CD4-positive, CD25-positive, alpha-beta regulatory T cell (primary cell): ENCODE measurements at regions not wholly inside any gene's neighbourhood (a gene's known extent, or its start where the extent isn't known, plus 50 kb on each side); places are given as distances from the start of the nearest gene placed in this dataset.

Source experiments
- ATAC-seq, 2 donors: fragments of 150-1000 bp; cut with Tn5 transposase; one replicate each; pipeline ENCODE4 v1.10.0; 2021; ENCODE audit warnings: low read depth in 2 of 2, moderate number of reproducible peaks in 2 of 2, moderate library complexity in 1 of 2
- DNase-seq, 3 donors: peaks; one replicate each; pipeline versions ENCODE4 v3.0.0 to v3.0.0-alpha.2; 2012 to 2022; ENCODE audit warnings: mixed read lengths in 1 of 3
- H3K27ac ChIP-seq: one replicate; pipeline ENCODE4 v1.7.0; 2013; ENCODE audit warnings: mild to moderate bottlenecking, low read length; ENCODE audit not compliant: insufficient read depth, poor library complexity, severe bottlenecking
- H3K27me3 ChIP-seq: one replicate; pipeline ENCODE4 v1.7.0; 2013; ENCODE audit warnings: low read length; ENCODE audit not compliant: control insufficient read depth, insufficient read depth
- H3K36me3 ChIP-seq: one replicate; pipeline ENCODE4 v1.7.0; 2013; ENCODE audit warnings: mild to moderate bottlenecking, low read length, moderate library complexity; ENCODE audit not compliant: control insufficient read depth, insufficient read depth
- H3K4me1 ChIP-seq: 2 replicates; pipeline ENCODE4 v1.7.0; 2013; ENCODE audit warnings: mild to moderate bottlenecking, low read length; ENCODE audit not compliant: insufficient read depth, control insufficient read depth, poor library complexity, severe bottlenecking
- H3K4me3 ChIP-seq: one replicate; pipeline ENCODE4 v1.7.0; 2013; ENCODE audit warnings: low read depth, mild to moderate bottlenecking, low read length, moderate library complexity
- H3K9me3 ChIP-seq, 2 experiments: 1 replicate in 1 of 2; 2 replicates in 1 of 2; pipeline ENCODE4 v1.7.0; 2013; ENCODE audit warnings: low read length in 2 of 2, mild to moderate bottlenecking in 1 of 2, moderate library complexity in 1 of 2; ENCODE audit not compliant: control insufficient read depth in 2 of 2
- H3K27ac Mint-ChIP-seq, 3 donors: one replicate each; pipeline ENCODE4 v1.8.0; 2020 to 2022; ENCODE audit warnings: mild to moderate bottlenecking in 3 of 3, mixed read lengths in 3 of 3, moderate library complexity in 2 of 3
- H3K27me3 Mint-ChIP-seq: one replicate; pipeline ENCODE4 v1.8.0; 2022; ENCODE audit warnings: mild to moderate bottlenecking, mixed read lengths
- H3K36me3 Mint-ChIP-seq: one replicate; pipeline ENCODE4 v1.8.0; 2020; ENCODE audit warnings: mixed read lengths
- H3K4me1 Mint-ChIP-seq, 4 donors: one replicate each; pipeline ENCODE4 v1.8.0; 2020 to 2022; ENCODE audit warnings: mixed read lengths in 4 of 4, mild to moderate bottlenecking in 1 of 4
- H3K4me3 Mint-ChIP-seq, 4 donors: one replicate each; pipeline ENCODE4 v1.8.0; 2020 to 2022; ENCODE audit warnings: mild to moderate bottlenecking in 4 of 4, mixed read lengths in 4 of 4, moderate library complexity in 3 of 4
- H3K9me3 Mint-ChIP-seq, 7 donors: one replicate each; pipeline ENCODE4 v1.8.0; 2020 to 2022; ENCODE audit warnings: mixed read lengths in 7 of 7, mild to moderate bottlenecking in 3 of 7, moderate library complexity in 2 of 7

DNA sequence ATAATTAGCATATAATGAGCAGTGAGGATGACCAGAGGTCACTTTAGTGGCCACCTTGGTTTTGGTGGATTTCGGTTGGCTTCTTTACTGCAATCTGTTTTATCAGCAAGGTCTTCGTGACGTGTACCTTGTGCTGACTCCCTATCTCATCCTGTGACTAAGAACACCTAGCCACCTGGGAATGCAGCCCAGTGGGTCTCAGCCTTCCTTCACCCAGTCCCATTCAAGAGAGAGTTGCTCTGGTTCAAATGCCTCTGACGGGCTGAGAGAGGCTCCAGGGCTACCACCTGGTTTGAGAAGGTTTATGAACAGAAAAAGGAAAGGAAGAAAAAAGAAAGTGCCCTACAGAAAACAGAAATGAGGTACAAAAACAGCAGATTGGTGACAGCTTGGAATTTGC lies 738.7 kb downstream of the SOCS6 start:
- Mint-ChIP-seq H3K36me3 (no peaks in the 10 kb centered on the region), H3K27ac (no peak overlapping the region), H3K4me3 (no peak overlapping the region), H3K27me3 (no peaks in the 10 kb centered on the region), H3K4me1 (no peaks in the 10 kb centered on the region), H3K9me3 (peaks cover 0 to 4% (median 0%) of the 10 kb centered on the region in 7 donors)
- H3K36me3 ChIP-seq = no peaks in the 10 kb centered on the region
- ATAC-seq (no peak), DNase-seq (no peak)
- no peak overlapping the region for H3K4me3 ChIP-seq
- no peaks in the 10 kb centered on the region for H3K4me1 ChIP-seq
- no peaks in the 10 kb centered on the region for H3K9me3 ChIP-seq
- H3K27ac ChIP-seq = no peak overlapping the region
- H3K27me3 ChIP-seq = no peaks in the 10 kb centered on the region

DNA sequence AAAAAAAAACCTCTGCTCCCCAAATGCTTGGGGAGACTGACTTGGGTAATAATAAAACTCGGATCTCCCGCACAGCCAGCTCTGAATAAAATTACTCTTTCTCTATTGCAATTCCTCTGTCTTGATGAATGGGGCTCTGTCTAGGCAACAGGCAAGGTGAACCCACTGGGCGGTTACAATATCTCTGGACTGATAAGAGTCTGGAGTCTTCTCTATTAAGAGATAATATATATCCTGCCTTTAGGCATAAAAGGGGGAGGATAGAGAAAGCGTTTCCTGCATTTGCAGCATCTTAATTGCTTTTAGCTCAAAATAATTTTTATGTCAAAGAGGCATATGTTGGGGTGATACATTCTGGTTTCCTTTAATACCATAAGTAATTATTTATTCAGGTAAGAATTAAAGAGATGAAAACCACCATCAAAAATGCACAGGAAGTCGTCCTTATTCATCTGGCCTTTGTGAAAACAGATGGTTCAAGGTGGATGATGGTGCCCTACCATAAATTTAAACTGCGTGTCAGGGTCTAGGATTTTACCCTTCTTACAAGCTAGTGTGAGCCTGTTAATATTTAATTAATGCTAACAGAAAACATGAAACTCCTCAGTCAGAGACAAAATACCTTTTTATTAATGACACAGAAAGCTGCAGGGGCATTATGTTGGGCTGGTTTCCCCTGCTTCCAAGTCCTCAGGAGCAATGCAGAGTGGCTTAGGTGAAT lies 736.8 kb downstream of the SOCS6 start:
- Mint-ChIP-seq H3K4me3 (no peak overlapping the region), H3K36me3 (no peaks in the 10 kb centered on the region), H3K9me3 (peaks cover 0 to 3% (median 0%) of the 10 kb centered on the region in 7 donors), H3K4me1 (no peaks in the 10 kb centered on the region), H3K27ac (no peak overlapping the region), H3K27me3 (no peaks in the 10 kb centered on the region)
- no peak overlapping the region for H3K4me3 ChIP-seq
- no peaks in the 10 kb centered on the region for H3K9me3 ChIP-seq
- no peaks in the 10 kb centered on the region for H3K36me3 ChIP-seq
- no peaks in the 10 kb centered on the region for H3K4me1 ChIP-seq
- no peaks in the 10 kb centered on the region for H3K27me3 ChIP-seq
- no peak overlapping the region for H3K27ac ChIP-seq
- DNase-seq = no peak
- ATAC-seq = no peak

DNA sequence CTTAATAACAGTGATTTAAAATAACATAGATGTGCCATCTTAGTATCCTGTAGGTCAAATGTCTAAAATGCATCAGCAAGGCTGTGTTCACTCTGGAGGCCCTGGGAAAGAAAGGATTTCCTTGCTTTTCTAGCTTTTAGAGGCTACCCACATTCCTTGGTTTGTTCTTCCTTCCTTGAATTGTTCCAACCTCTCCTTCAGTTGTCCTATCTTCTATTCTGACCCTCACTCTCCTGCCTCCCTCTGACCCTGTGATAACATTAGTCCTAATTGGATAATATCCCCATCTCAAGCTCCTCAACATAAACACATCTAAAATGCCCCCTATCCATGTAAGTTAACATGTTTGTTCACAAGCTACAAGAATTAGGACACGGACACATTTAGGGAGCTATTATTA lies 733.5 kb downstream of the SOCS6 start:
- Histone ChIP-seq H3K36me3 (no peaks in the 10 kb centered on the region), H3K9me3 (no peaks in the 10 kb centered on the region), H3K27me3 (no peaks in the 10 kb centered on the region), H3K4me3 (no peak overlapping the region), H3K27ac (no peak overlapping the region), H3K4me1 (no peaks in the 10 kb centered on the region)
- H3K4me1 Mint-ChIP-seq = peaks cover 0 to 2% (median 0%) of the 10 kb centered on the region in 4 donors
- no peak overlapping the region for H3K27ac Mint-ChIP-seq
- peaks cover 0 to 9% (median 2%) of the 10 kb centered on the region in 7 donors for H3K9me3 Mint-ChIP-seq
- H3K36me3 Mint-ChIP-seq = no peaks in the 10 kb centered on the region
- no peaks in the 10 kb centered on the region for H3K27me3 Mint-ChIP-seq
- ATAC-seq (no peak), DNase-seq (no peak)
- H3K4me3 Mint-ChIP-seq = no peak overlapping the region

DNA sequence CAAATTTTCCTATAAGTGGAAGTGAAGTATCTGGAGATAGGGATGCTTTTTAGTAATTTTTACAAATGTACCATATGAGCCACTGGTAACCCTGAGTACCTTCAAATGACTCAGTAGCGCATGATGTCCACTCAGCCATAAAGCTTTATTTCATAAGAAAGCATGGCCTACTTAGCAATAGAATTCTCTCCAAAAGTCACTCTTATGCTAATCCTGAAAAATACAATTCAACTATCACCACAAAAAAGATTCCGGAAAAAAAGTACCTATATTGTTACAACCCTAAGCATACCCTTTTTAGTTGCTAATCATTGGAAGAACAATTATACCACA lies 732.2 kb downstream of the SOCS6 start:
- peaks cover 0 to 2% (median 0%) of the 10 kb centered on the region in 4 donors for H3K4me1 Mint-ChIP-seq
- no peak overlapping the region for H3K4me3 Mint-ChIP-seq
- H3K9me3 Mint-ChIP-seq = peaks cover 0 to 11% (median 2%) of the 10 kb centered on the region in 7 donors
- DNase-seq (no peak), ATAC-seq (no peak)
- H3K9me3 ChIP-seq = no peaks in the 10 kb centered on the region
- no peaks in the 10 kb centered on the region for H3K36me3 Mint-ChIP-seq
- H3K27me3 Mint-ChIP-seq = peaks cover 4% of the 10 kb centered on the region
- H3K27ac ChIP-seq = no peak overlapping the region
- no peak overlapping the region for H3K4me3 ChIP-seq
- H3K27ac Mint-ChIP-seq = no peak overlapping the region
- H3K4me1 ChIP-seq = no peaks in the 10 kb centered on the region
- no peaks in the 10 kb centered on the region for H3K27me3 ChIP-seq
- H3K36me3 ChIP-seq = no peaks in the 10 kb centered on the region

- ATAC-seq (no peak), DNase-seq (no peak)
- H3K9me3 ChIP-seq = no peaks in the 10 kb centered on the region
- H3K4me1 ChIP-seq = no peaks in the 10 kb centered on the region
- H3K4me3 ChIP-seq = no peak overlapping the region
- Mint-ChIP-seq H3K36me3 (no peaks in the 10 kb centered on the region), H3K27ac (no peak overlapping the region), H3K27me3 (peaks cover 4% of the 10 kb centered on the region), H3K4me1 (peaks cover 0 to 2% (median 0%) of the 10 kb centered on the region in 4 donors), H3K9me3 (peaks cover 0 to 11% (median 2%) of the 10 kb centered on the region in 7 donors), H3K4me3 (no peak overlapping the region)
- H3K36me3 ChIP-seq = no peaks in the 10 kb centered on the region
- no peak overlapping the region for H3K27ac ChIP-seq
- no peaks in the 10 kb centered on the region for H3K27me3 ChIP-seq
Observed at GRCh38 chr18:71020342-71021029, 731.6 kb downstream of the SOCS6 start.

DNA sequence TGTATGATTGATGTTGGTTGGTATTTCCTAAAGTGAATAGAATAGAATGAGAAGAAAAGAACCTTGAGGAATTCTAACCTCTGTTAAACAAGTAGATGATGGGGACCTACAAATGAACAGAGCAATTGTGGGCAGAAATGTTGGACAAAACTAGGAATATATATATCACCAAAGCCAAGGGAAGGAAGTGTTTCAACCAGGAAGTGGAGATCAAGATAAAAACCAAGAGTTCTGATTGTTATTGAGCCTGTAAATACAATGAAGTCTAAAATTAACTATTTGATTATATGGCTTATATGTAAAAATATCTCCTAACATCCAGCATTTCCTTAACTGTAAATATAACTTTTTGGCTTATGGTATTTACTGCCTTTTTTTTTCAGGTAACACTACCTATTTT lies 730.0 kb downstream of the SOCS6 start:
- ATAC-seq (no peak), DNase-seq (no peak)
- no peaks in the 10 kb centered on the region for H3K36me3 ChIP-seq
- Mint-ChIP-seq H3K4me3 (no peak overlapping the region), H3K36me3 (no peaks in the 10 kb centered on the region), H3K9me3 (peaks cover 0 to 11% (median 2%) of the 10 kb centered on the region in 7 donors), H3K4me1 (peaks cover 0 to 2% (median 0%) of the 10 kb centered on the region in 4 donors), H3K27me3 (peaks cover 4% of the 10 kb centered on the region), H3K27ac (no peak overlapping the region)
- H3K27me3 ChIP-seq = no peaks in the 10 kb centered on the region
- no peaks in the 10 kb centered on the region for H3K4me1 ChIP-seq
- no peak overlapping the region for H3K4me3 ChIP-seq
- no peak overlapping the region for H3K27ac ChIP-seq
- no peaks in the 10 kb centered on the region for H3K9me3 ChIP-seq

- H3K36me3 ChIP-seq = no peaks in the 10 kb centered on the region
- Mint-ChIP-seq H3K27me3 (peaks cover 4% of the 10 kb centered on the region), H3K27ac (no peak overlapping the region), H3K4me3 (no peak overlapping the region), H3K4me1 (no peaks in the 10 kb centered on the region), H3K36me3 (no peaks in the 10 kb centered on the region), H3K9me3 (peaks cover 0 to 5% (median 2%) of the 10 kb centered on the region in 7 donors)
- no peak overlapping the region for H3K27ac ChIP-seq
- H3K9me3 ChIP-seq = no peaks in the 10 kb centered on the region
- no peak overlapping the region for H3K4me3 ChIP-seq
- no peaks in the 10 kb centered on the region for H3K27me3 ChIP-seq
- ATAC-seq (no peak), DNase-seq (no peak)
- no peaks in the 10 kb centered on the region for H3K4me1 ChIP-seq
Observed at GRCh38 chr18:71012789-71013188, 723.9 kb downstream of the SOCS6 start.

- ATAC-seq (no peak), DNase-seq (no peak)
- no peak overlapping the region for H3K27ac ChIP-seq
- H3K9me3 Mint-ChIP-seq = peaks cover 0 to 3% (median 0%) of the 10 kb centered on the region in 7 donors
- no peak overlapping the region for H3K27ac Mint-ChIP-seq
- H3K27me3 Mint-ChIP-seq = peaks cover 4% of the 10 kb centered on the region
- H3K4me1 ChIP-seq = no peaks in the 10 kb centered on the region
- H3K9me3 ChIP-seq = no peaks in the 10 kb centered on the region
- no peaks in the 10 kb centered on the region for H3K27me3 ChIP-seq
- no peaks in the 10 kb centered on the region for H3K4me1 Mint-ChIP-seq
- no peaks in the 10 kb centered on the region for H3K36me3 ChIP-seq
- no peaks in the 10 kb centered on the region for H3K36me3 Mint-ChIP-seq
- H3K4me3 Mint-ChIP-seq = no peak overlapping the region
- no peak overlapping the region for H3K4me3 ChIP-seq
Observed at GRCh38 chr18:71011389-71011788, 722.5 kb downstream of the SOCS6 start.
